Smooth muscle cell (in vitro differentiated cells): ENCODE measurements at regions not wholly inside any gene's neighbourhood (a gene's known extent, or its start where the extent isn't known, plus 50 kb on each side); places are given as distances from the start of the nearest gene placed in this dataset.

Experiments
- DNase-seq: peaks from one replicate; lab custom pipeline; 2025; ENCODE audit not compliant: unreplicated experiment; lab: John Stamatoyannopoulos, UW
- H2AFZ ChIP-seq: fragments of 200-600 bp; sonication (generic); 2 replicates; pipeline ENCODE4 v1.6.0; 2016; ENCODE audit warnings: antibody characterized with exemption, low read depth, mild to moderate bottlenecking
- H3F3A ChIP-seq: fragments of 200-600 bp; sonication (generic); 2 replicates; pipeline ENCODE4 v1.6.0; 2017; ENCODE audit warnings: antibody characterized with exemption, low read depth
- H3K27ac ChIP-seq: fragments of 200-600 bp; sonication (generic); 2 replicates; pipeline ENCODE4 v1.5.1; 2016; ENCODE audit warnings: low read depth, mild to moderate bottlenecking
- H3K27me3 ChIP-seq: fragments of 200-600 bp; sonication (generic); 2 replicates; pipeline ENCODE4 v1.6.1; 2016; ENCODE audit warnings: low read depth, mild to moderate bottlenecking
- H3K36me3 ChIP-seq: fragments of 200-600 bp; sonication (generic); 2 replicates; pipeline ENCODE4 v1.5.1; 2016; ENCODE audit warnings: low read depth
- H3K4me1 ChIP-seq: fragments of 200-600 bp; sonication (generic); 2 replicates; pipeline ENCODE4 v1.5.1; 2016; ENCODE audit warnings: low read depth
- H3K4me2 ChIP-seq: fragments of 200-600 bp; sonication (generic); 2 replicates; pipeline ENCODE4 v1.6.0; 2016; ENCODE audit warnings: mild to moderate bottlenecking
- H3K4me3 ChIP-seq: fragments of 200-600 bp; sonication (generic); 2 replicates; pipeline ENCODE4 v1.5.1; 2016; ENCODE audit warnings: mild to moderate bottlenecking
- H3K79me2 ChIP-seq: fragments of 200-600 bp; sonication (generic); 2 replicates; pipeline ENCODE4 v1.6.0; 2016; ENCODE audit warnings: low read depth, mild to moderate bottlenecking
- H3K9ac ChIP-seq: fragments of 200-600 bp; sonication (generic); 2 replicates; pipeline ENCODE4 v1.6.0; 2016; ENCODE audit warnings: low read depth
- H3K9me3 ChIP-seq: fragments of 200-600 bp; sonication (generic); replicated peaks from 2 replicates; pipeline ENCODE4 v1.5.1; 2016; ENCODE audit warnings: low read depth
- H4K20me1 ChIP-seq: fragments of 200-600 bp; sonication (generic); 2 replicates; pipeline ENCODE4 v1.6.0; 2016; ENCODE audit warnings: low read depth
- WGBS: methylation state at CpG from one replicate; pipeline ENCODE4 v1.1.7; 2016; ENCODE audit warnings: low lambda C conversion rate; 5-methylcytosine and 5-hydroxymethylcytosine counted together
- TF ChIP-seq, protein P1 (sequence below): fragments of 200-600 bp; sonication (generic); IDR thresholded peaks from 2 replicates; pipeline ENCODE4 v1.5.1; 2017; ENCODE audit warnings: borderline replicate concordance, mild to moderate bottlenecking, antibody characterized with exemption; ENCODE audit not compliant: insufficient read depth, poor library complexity, severe bottlenecking

GRCh38 chr18:30512872-30513271 is 529.7 kb downstream of the DSC3 start:
- no peaks in the 10 kb centered on the region for H3K9me3 ChIP-seq
- no peak overlapping the region for H3K27ac ChIP-seq
- H3K36me3 ChIP-seq: no peaks in the 10 kb centered on the region
- no peak overlapping the region for H2AFZ ChIP-seq
- no peaks in the 10 kb centered on the region for H3K4me1 ChIP-seq
- no peak for DNase-seq
- H3K4me2 ChIP-seq: no peak overlapping the region
- 91% methylated on average over 4 of the region's 4 CpGs for WGBS
- H4K20me1 ChIP-seq: no peaks in the 10 kb centered on the region
- TF ChIP-seq, protein P1, sequence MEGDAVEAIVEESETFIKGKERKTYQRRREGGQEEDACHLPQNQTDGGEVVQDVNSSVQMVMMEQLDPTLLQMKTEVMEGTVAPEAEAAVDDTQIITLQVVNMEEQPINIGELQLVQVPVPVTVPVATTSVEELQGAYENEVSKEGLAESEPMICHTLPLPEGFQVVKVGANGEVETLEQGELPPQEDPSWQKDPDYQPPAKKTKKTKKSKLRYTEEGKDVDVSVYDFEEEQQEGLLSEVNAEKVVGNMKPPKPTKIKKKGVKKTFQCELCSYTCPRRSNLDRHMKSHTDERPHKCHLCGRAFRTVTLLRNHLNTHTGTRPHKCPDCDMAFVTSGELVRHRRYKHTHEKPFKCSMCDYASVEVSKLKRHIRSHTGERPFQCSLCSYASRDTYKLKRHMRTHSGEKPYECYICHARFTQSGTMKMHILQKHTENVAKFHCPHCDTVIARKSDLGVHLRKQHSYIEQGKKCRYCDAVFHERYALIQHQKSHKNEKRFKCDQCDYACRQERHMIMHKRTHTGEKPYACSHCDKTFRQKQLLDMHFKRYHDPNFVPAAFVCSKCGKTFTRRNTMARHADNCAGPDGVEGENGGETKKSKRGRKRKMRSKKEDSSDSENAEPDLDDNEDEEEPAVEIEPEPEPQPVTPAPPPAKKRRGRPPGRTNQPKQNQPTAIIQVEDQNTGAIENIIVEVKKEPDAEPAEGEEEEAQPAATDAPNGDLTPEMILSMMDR: no peak
- H3K79me2 ChIP-seq: no peaks in the 10 kb centered on the region
- H3K27me3 ChIP-seq: no peaks in the 10 kb centered on the region
- no peak overlapping the region for H3K4me3 ChIP-seq
- no peak overlapping the region for H3K9ac ChIP-seq
- H3F3A ChIP-seq: no peaks in the 10 kb centered on the region

DNA sequence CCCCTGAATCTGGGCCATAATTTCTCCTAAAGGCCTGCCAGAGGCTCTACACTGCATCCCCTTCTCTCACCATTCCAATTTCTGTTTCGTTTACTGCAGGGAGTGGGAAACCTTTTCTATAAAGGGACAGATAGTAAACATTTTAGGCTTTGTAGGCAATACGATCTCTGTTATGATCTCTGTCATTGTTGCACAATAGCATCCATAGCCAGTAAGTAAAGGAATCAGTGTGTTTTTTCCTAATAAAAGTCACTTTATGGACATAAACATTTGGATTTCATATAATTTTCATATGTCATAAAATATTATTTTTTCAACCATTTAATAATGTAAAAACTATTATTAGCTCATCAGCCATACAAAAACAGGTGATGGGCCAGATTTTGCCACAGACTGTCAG is 531.7 kb downstream of the DSC3 start:
- H3K36me3 ChIP-seq: no peaks in the 10 kb centered on the region
- TF ChIP-seq, protein P1: no peak
- no peak overlapping the region for H2AFZ ChIP-seq
- WGBS: 91% methylated on average over 2 of the region's 2 CpGs
- H3K9me3 ChIP-seq: no peaks in the 10 kb centered on the region
- no peaks in the 10 kb centered on the region for H4K20me1 ChIP-seq
- H3F3A ChIP-seq: no peaks in the 10 kb centered on the region
- no peak overlapping the region for H3K4me2 ChIP-seq
- no peaks in the 10 kb centered on the region for H3K79me2 ChIP-seq
- H3K9ac ChIP-seq: no peak overlapping the region
- H3K4me1 ChIP-seq: no peaks in the 10 kb centered on the region
- no peaks in the 10 kb centered on the region for H3K27me3 ChIP-seq
- H3K27ac ChIP-seq: no peak overlapping the region
- DNase-seq: no peak
- no peak overlapping the region for H3K4me3 ChIP-seq

GRCh38 chr18:30501594-30501993 is 540.9 kb downstream of the DSC3 start:
- Histone ChIP-seq H3K9ac (no peak overlapping the region), H3K4me2 (no peak overlapping the region), H2AFZ (no peak overlapping the region), H3K79me2 (no peaks in the 10 kb centered on the region), H3K27me3 (no peaks in the 10 kb centered on the region), H3K9me3 (no peaks in the 10 kb centered on the region), H3K36me3 (no peaks in the 10 kb centered on the region), H3K27ac (no peak overlapping the region), H3K4me1 (no peaks in the 10 kb centered on the region), H3F3A (no peaks in the 10 kb centered on the region), H3K4me3 (no peak overlapping the region), H4K20me1 (no peaks in the 10 kb centered on the region)
- DNase-seq: no peak
- TF ChIP-seq, protein P1: no peak
- whole genome bisulfite sequencing: 84% methylated on average over 3 of the region's 3 CpGs

GRCh38 chr18:30500240-30500945 is 542.1 kb downstream of the DSC3 start:
- Histone ChIP-seq H3K4me2 (no peak overlapping the region), H3K9me3 (no peaks in the 10 kb centered on the region), H4K20me1 (no peaks in the 10 kb centered on the region), H2AFZ (no peak overlapping the region), H3K9ac (no peak overlapping the region), H3K36me3 (no peaks in the 10 kb centered on the region), H3K79me2 (no peaks in the 10 kb centered on the region), H3K4me3 (no peak overlapping the region), H3F3A (no peaks in the 10 kb centered on the region), H3K27ac (no peak overlapping the region), H3K27me3 (no peaks in the 10 kb centered on the region), H3K4me1 (no peaks in the 10 kb centered on the region)
- TF ChIP-seq, protein P1: no peak
- WGBS: 92% methylated on average over 4 of the region's 4 CpGs
- DNase-seq: no peak
